Peyer's patch (tissue), 4 donors: ENCODE measurements at regions not wholly inside any gene's neighbourhood (a gene's known extent, or its start where the extent isn't known, plus 50 kb on each side); places are given as distances from the start of the nearest gene placed in this dataset.

Experiments used
- DNase-seq, 3 donors: peaks; one replicate each; pipeline ENCODE4 v3.0.0-alpha.2; 2017 to 2019
- H3K27ac ChIP-seq, 4 donors: fragments of 200-600 bp; sonication (generic); one replicate each; pipeline ENCODE4 v1.5.1; 2016 to 2019
- H3K27me3 ChIP-seq, 2 donors: fragments of 200-600 bp; sonication (generic); one replicate each; pipeline ENCODE4 v1.5.1; 2019
- H3K36me3 ChIP-seq, 3 donors: fragments of 200-600 bp; sonication (generic); one replicate each; pipeline ENCODE4 v1.5.1; 2016 to 2019
- H3K4me1 ChIP-seq, 4 donors: fragments of 200-600 bp; sonication (generic); one replicate each; pipeline ENCODE4 v1.5.1; 2016 to 2019
- H3K4me3 ChIP-seq, 4 donors: fragments of 200-600 bp; sonication (generic); 1 replicate in 3 of 4; 2 replicates in 1 of 4; pipeline ENCODE4 v1.5.1; 2016 to 2019; ENCODE audit warnings: mild to moderate bottlenecking in 1 of 4
- H3K9me3 ChIP-seq, 4 donors: fragments of 200-600 bp; sonication (generic); one replicate each; pipeline ENCODE4 v1.5.1; 2016 to 2019; ENCODE audit warnings: mild to moderate bottlenecking in 1 of 4
- POLR2A ChIP-seq, 2 donors: fragments of 450-650 bp; IDR thresholded peaks; one replicate each; pipeline ENCODE4 v1.5.1; 2017; ENCODE audit warnings: antibody characterized with exemption in 2 of 2, mild to moderate bottlenecking in 2 of 2, moderate library complexity in 2 of 2
- TF ChIP-seq, protein P1 (sequence below), 6 experiments: fragments of 450-650 bp in 4 of 6; fragments of 200-600 bp in 2 of 6; sonication (generic) in 1 of 6; IDR thresholded peaks; one replicate each; pipeline ENCODE4 v1.5.1; 2017 to 2019; ENCODE audit warnings: antibody characterized with exemption in 6 of 6, mild to moderate bottlenecking in 3 of 6, moderate library complexity in 1 of 6

- Histone ChIP-seq H3K4me3 (no peak overlapping the region), H3K27me3 (no peaks in the 10 kb centered on the region), H3K27ac (no peak overlapping the region), H3K9me3 (no peaks in the 10 kb centered on the region), H3K4me1 (no peaks in the 10 kb centered on the region), H3K36me3 (no peaks in the 10 kb centered on the region)
- DNase-seq: no peak
- TF ChIP-seq, protein P1, sequence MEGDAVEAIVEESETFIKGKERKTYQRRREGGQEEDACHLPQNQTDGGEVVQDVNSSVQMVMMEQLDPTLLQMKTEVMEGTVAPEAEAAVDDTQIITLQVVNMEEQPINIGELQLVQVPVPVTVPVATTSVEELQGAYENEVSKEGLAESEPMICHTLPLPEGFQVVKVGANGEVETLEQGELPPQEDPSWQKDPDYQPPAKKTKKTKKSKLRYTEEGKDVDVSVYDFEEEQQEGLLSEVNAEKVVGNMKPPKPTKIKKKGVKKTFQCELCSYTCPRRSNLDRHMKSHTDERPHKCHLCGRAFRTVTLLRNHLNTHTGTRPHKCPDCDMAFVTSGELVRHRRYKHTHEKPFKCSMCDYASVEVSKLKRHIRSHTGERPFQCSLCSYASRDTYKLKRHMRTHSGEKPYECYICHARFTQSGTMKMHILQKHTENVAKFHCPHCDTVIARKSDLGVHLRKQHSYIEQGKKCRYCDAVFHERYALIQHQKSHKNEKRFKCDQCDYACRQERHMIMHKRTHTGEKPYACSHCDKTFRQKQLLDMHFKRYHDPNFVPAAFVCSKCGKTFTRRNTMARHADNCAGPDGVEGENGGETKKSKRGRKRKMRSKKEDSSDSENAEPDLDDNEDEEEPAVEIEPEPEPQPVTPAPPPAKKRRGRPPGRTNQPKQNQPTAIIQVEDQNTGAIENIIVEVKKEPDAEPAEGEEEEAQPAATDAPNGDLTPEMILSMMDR (IDR thresholded peaks at IDR 0.05): no peak
- TF ChIP-seq POLR2A (IDR thresholded peaks at IDR 0.05): no peak
These were observed 186.1 kb downstream of the BRINP2 start for GRCh38 chr1:177356674-177357435.

GRCh38 chr1:177355575-177355974 lies 184.8 kb downstream of the BRINP2 start:
- no peaks in the 10 kb centered on the region for H3K36me3 ChIP-seq
- no peaks in the 10 kb centered on the region for H3K4me1 ChIP-seq
- no peak overlapping the region for H3K27ac ChIP-seq
- H3K4me3 ChIP-seq: no peak overlapping the region
- no peaks in the 10 kb centered on the region for H3K9me3 ChIP-seq
- H3K27me3 ChIP-seq: no peaks in the 10 kb centered on the region
- DNase-seq: peak in 1 of 3 donors; percentile 49
- TF ChIP-seq POLR2A (IDR thresholded peaks at IDR 0.05): no peak
- TF ChIP-seq, protein P1 (IDR thresholded peaks at IDR 0.05): peak in 3 of 6 experiments; percentile 45 to 51 (median 51)

GRCh38 chr1:177354247-177354646 lies 183.5 kb downstream of the BRINP2 start:
- Histone ChIP-seq H3K9me3 (no peaks in the 10 kb centered on the region), H3K4me1 (no peaks in the 10 kb centered on the region), H3K36me3 (no peaks in the 10 kb centered on the region), H3K4me3 (no peak overlapping the region), H3K27me3 (no peaks in the 10 kb centered on the region), H3K27ac (no peak overlapping the region)
- TF ChIP-seq, protein P1 (IDR thresholded peaks at IDR 0.05): no peak
- no peak for TF ChIP-seq POLR2A (IDR thresholded peaks at IDR 0.05)
- no peak for DNase-seq

- no peak overlapping the region for H3K27ac ChIP-seq
- TF ChIP-seq, protein P1 (IDR thresholded peaks at IDR 0.05): no peak
- TF ChIP-seq POLR2A (IDR thresholded peaks at IDR 0.05): no peak
- no peaks in the 10 kb centered on the region for H3K36me3 ChIP-seq
- DNase-seq: peak in 2 of 3 donors; percentile 49 to 51
- no peaks in the 10 kb centered on the region for H3K4me1 ChIP-seq
- H3K27me3 ChIP-seq: no peaks in the 10 kb centered on the region
- no peaks in the 10 kb centered on the region for H3K9me3 ChIP-seq
- no peak overlapping the region for H3K4me3 ChIP-seq
These were observed 180.8 kb downstream of the BRINP2 start for GRCh38 chr1:177351361-177352108.

DNA sequence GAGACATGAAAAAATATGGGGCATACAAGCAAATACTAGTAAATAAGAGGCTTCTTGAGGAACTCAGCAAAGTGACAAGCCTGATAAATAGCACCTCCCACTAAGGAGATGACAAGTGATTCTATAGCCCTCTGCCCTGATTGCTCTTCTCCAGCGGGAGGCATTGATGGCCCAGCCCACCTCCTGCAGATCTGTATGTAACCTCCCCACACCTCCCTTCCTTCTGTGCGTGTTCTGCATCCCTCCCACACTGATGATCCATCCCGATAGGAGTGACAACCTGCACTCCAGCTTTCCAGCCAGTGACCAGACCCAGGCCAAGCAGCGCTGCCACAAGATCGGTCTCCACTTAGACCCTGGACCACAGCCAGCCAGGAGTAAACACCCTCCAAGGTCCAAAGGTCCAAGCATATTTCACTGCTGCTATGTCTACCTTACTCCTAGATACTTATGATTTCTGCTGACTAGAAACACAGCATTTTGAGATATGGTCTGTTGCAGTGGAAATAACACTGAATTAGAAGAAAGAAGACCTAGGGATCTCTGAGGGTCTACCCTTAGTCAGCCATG lies 176.1 kb downstream of the BRINP2 start:
- TF ChIP-seq POLR2A (IDR thresholded peaks at IDR 0.05): no peak
- TF ChIP-seq, protein P1 (IDR thresholded peaks at IDR 0.05): no peak
- DNase-seq: peak in 2 of 3 donors; percentile 79 to 80
- Histone ChIP-seq H3K27me3 (no peaks in the 10 kb centered on the region), H3K27ac (peak overlapping the region in 1 of 4 donors; percentile 17), H3K4me3 (no peak overlapping the region), H3K4me1 (no peaks in the 10 kb centered on the region), H3K36me3 (no peaks in the 10 kb centered on the region), H3K9me3 (no peaks in the 10 kb centered on the region)
